Ishikawa (cell line): ENCODE measurements at regions not wholly inside any gene's neighbourhood (a gene's known extent, or its start where the extent isn't known, plus 50 kb on each side); places are given as distances from the start of the nearest gene placed in this dataset.

Source experiments
- CEBPB ChIP-seq: IDR thresholded peaks from 2 replicates; pipeline ENCODE4 v1.6.1; 2012
- CREB1 ChIP-seq: IDR thresholded peaks from 2 replicates; pipeline ENCODE4 v1.6.1; 2012; ENCODE audit warnings: low read depth
- EGR1 ChIP-seq: IDR thresholded peaks from 2 replicates; pipeline ENCODE4 v1.6.1; 2012
- EP300 ChIP-seq: IDR thresholded peaks from 2 replicates; pipeline ENCODE4 v1.6.1; 2012; ENCODE audit warnings: borderline replicate concordance
- FOXM1 ChIP-seq: IDR thresholded peaks from 2 replicates; pipeline ENCODE4 v1.6.1; 2012; ENCODE audit warnings: low read depth, borderline replicate concordance
- MAX ChIP-seq: IDR thresholded peaks from 2 replicates; pipeline ENCODE4 v1.6.1; 2012
- NFIC ChIP-seq: IDR thresholded peaks from 2 replicates; pipeline ENCODE4 v1.6.1; 2012
- RAD21 ChIP-seq: IDR thresholded peaks from 2 replicates; pipeline ENCODE4 v1.6.1; 2012; ENCODE audit warnings: low read depth
- REST ChIP-seq: IDR thresholded peaks from 2 replicates; pipeline ENCODE4 v1.6.1; 2012; ENCODE audit warnings: low read depth, mild to moderate bottlenecking
- TAF1 ChIP-seq: IDR thresholded peaks from 2 replicates; pipeline ENCODE4 v1.6.1; 2012; ENCODE audit warnings: low read depth, mild to moderate bottlenecking
- TCF12 ChIP-seq: IDR thresholded peaks from 2 replicates; pipeline ENCODE4 v1.6.1; 2012; ENCODE audit warnings: low read depth
- TEAD4 ChIP-seq: IDR thresholded peaks from 2 replicates; pipeline ENCODE4 v1.6.1; 2012
- USF1 ChIP-seq: IDR thresholded peaks from 2 replicates; pipeline ENCODE4 v1.6.1; 2012
- YY1 ChIP-seq: IDR thresholded peaks from 2 replicates; pipeline ENCODE4 v1.6.1; 2012; ENCODE audit warnings: low read depth
- ZBTB7A ChIP-seq: IDR thresholded peaks from 2 replicates; pipeline ENCODE4 v1.6.1; 2012; ENCODE audit warnings: low read depth

- TF ChIP-seq USF1 (no peak), YY1 (no peak), CREB1 (no peak), FOXM1 (no peak), EGR1 (no peak), TCF12 (no peak), EP300 (no peak)
Measured at GRCh38 chr15:96200357-96200967, 130.0 kb upstream of the NR2F2 start.

- no peak for TF ChIP-seq EGR1
- no peak for TF ChIP-seq NFIC
- no peak for TF ChIP-seq ZBTB7A
- no peak for TF ChIP-seq EP300
- no peak for TF ChIP-seq MAX
- TF ChIP-seq USF1, result no peak
- no peak for TF ChIP-seq CREB1
- TF ChIP-seq RAD21, result no peak
- TF ChIP-seq TAF1, result no peak
- TF ChIP-seq CEBPB, result no peak
- no peak for TF ChIP-seq FOXM1
- no peak for TF ChIP-seq YY1
- no peak for TF ChIP-seq TEAD4
- no peak for TF ChIP-seq TCF12
- TF ChIP-seq REST, result no peak
Measured at GRCh38 chr15:96201696-96202095, 128.8 kb upstream of the NR2F2 start.

GRCh38 chr15:96207377-96208006, 123.0 kb upstream of the NR2F2 start:
- TF ChIP-seq EP300 (no peak), NFIC (no peak), ZBTB7A (no peak), TEAD4 (no peak), CREB1 (no peak), FOXM1 (no peak)

- TF ChIP-seq EP300, result no peak
- TF ChIP-seq TEAD4, result no peak
- TF ChIP-seq CEBPB, result no peak
- TF ChIP-seq REST, result no peak
- TF ChIP-seq RAD21, result no peak
- TF ChIP-seq YY1, result no peak
- no peak for TF ChIP-seq CREB1
- no peak for TF ChIP-seq TCF12
Measured at GRCh38 chr15:96209285-96209735, 121.2 kb upstream of the NR2F2 start.

GRCh38 chr15:96213045-96213444, 117.5 kb upstream of the NR2F2 start:
- TF ChIP-seq YY1 (no peak), FOXM1 (no peak), EGR1 (no peak), TAF1 (no peak), REST (no peak), TEAD4 (no peak), NFIC (no peak), CREB1 (no peak), MAX (no peak), RAD21 (no peak), ZBTB7A (no peak), EP300 (no peak), TCF12 (no peak), CEBPB (no peak)
